ENCODE measurements at regions not wholly inside any gene's neighbourhood (a gene's known extent, or its start where the extent isn't known, plus 50 kb on each side); places are given as distances from the start of the nearest gene placed in this dataset.
"Not testable (repeated sequence)": the region's sequence is repeated elsewhere in the genome, so short reads cannot be mapped to it uniquely, and the experiment has no call there.

GRCh38 chr14:38578278-38578681 is 322.4 kb upstream of the CLEC14A start:
- DNase-seq (ENCODE audit: low read depth) = peak; percentile 15

- DNase-seq (ENCODE audit: low read depth) = no peak
Measured at GRCh38 chr14:38567703-38568102, 311.8 kb upstream of the CLEC14A start.

GRCh38 chr14:38561657-38562056 is 305.8 kb upstream of the CLEC14A start:
- DNase-seq (ENCODE audit: low read depth) = no peak

- no peak for DNase-seq (ENCODE audit: low read depth)
Measured at GRCh38 chr14:38559711-38560110, 303.8 kb upstream of the CLEC14A start.

- not testable (repeated sequence) for DNase-seq (ENCODE audit: low read depth)
Measured at GRCh38 chr14:38557391-38557790, 301.5 kb upstream of the CLEC14A start.

GRCh38 chr14:38556252-38556651 is 300.4 kb upstream of the CLEC14A start:
- no peak for DNase-seq (ENCODE audit: low read depth)

GRCh38 chr14:38554026-38554425 is 298.1 kb upstream of the CLEC14A start:
- no peak for DNase-seq (ENCODE audit: low read depth)

- no peak for DNase-seq (ENCODE audit: low read depth)
Measured at GRCh38 chr14:38553586-38553985, 297.7 kb upstream of the CLEC14A start.

- DNase-seq (ENCODE audit: low read depth) = no peak
Measured at GRCh38 chr14:38549564-38549963, 293.7 kb upstream of the CLEC14A start.

- DNase-seq (ENCODE audit: low read depth) = no peak
Measured at GRCh38 chr14:38547961-38548490, 292.1 kb upstream of the CLEC14A start.

GRCh38 chr14:38546932-38547551 is 291.1 kb upstream of the CLEC14A start:
- no peak for DNase-seq (ENCODE audit: low read depth)

GRCh38 chr14:38544776-38545175 is 288.9 kb upstream of the CLEC14A start:
- no peak for DNase-seq (ENCODE audit: low read depth)

GRCh38 chr14:38543851-38544250 is 288.0 kb upstream of the CLEC14A start:
- not testable (repeated sequence) for DNase-seq (ENCODE audit: low read depth)

GRCh38 chr14:38538053-38538452 is 282.2 kb upstream of the CLEC14A start:
- DNase-seq (ENCODE audit: low read depth) = not testable (repeated sequence)

- DNase-seq (ENCODE audit: low read depth) = no peak
Measured at GRCh38 chr14:38536376-38537038, 280.6 kb upstream of the CLEC14A start.

- DNase-seq (ENCODE audit: low read depth) = no peak
Measured at GRCh38 chr14:38528582-38528981, 272.7 kb upstream of the CLEC14A start.

- no peak for DNase-seq (ENCODE audit: low read depth)
Measured at GRCh38 chr14:38527502-38527878, 271.6 kb upstream of the CLEC14A start.

- no peak for DNase-seq (ENCODE audit: low read depth)
Measured at GRCh38 chr14:38526826-38527501, 271.1 kb upstream of the CLEC14A start.

- DNase-seq (ENCODE audit: low read depth) = no peak
Measured at GRCh38 chr14:38524636-38525509, 269.0 kb upstream of the CLEC14A start.

GRCh38 chr14:38522724-38523123 is 266.8 kb upstream of the CLEC14A start:
- DNase-seq (ENCODE audit: low read depth) = no peak

GRCh38 chr14:38521591-38521990 is 265.7 kb upstream of the CLEC14A start:
- no peak for DNase-seq (ENCODE audit: low read depth)

GRCh38 chr14:38517426-38517825 is 261.5 kb upstream of the CLEC14A start:
- DNase-seq (ENCODE audit: low read depth) = no peak
